GM12878 (cell line): ENCODE measurements at regions not wholly inside any gene's neighbourhood (a gene's known extent, or its start where the extent isn't known, plus 50 kb on each side); places are given as distances from the start of the nearest gene placed in this dataset.

Source experiments
- ATAC-seq: fragments of 200-7000 bp; cut with Tn5 transposase; 3 replicates; pipeline ENCODE4 v1.9.1; 2020; ENCODE audit warnings: mild to moderate bottlenecking, moderate library complexity
- BruUV-seq: library from RNA; stranded (reverse); fragments of 400-500 nt; replicated peaks from 2 replicates; lab custom pipeline; 2021; lab: Mats Ljungman, UMichigan
- CTCF ChIA-PET: fragments of 300-600 bp; sonication (Branson Sonifier 250); formaldehyde crosslinking; extraction: SDS; loops from one replicate; lab custom pipeline; 2021; ENCODE audit warnings: inconsistent platforms; lab: Yijun Ruan, JAX
- POLR2A ChIA-PET: fragments of 350-600 bp; formaldehyde crosslinking; extraction: SDS; loops from one replicate; lab custom pipeline; 2021; ENCODE audit warnings: inconsistent platforms; lab: Charles Lee
- RAD21 ChIA-PET: fragments of 300-600 bp; sonication (Branson Sonifier 250); formaldehyde crosslinking; loops from one replicate; lab custom pipeline; 2023; ENCODE audit warnings: antibody characterized with exemption; ENCODE audit not compliant: unreplicated experiment; lab: Charles Lee
- SMC1A ChIA-PET: fragments of 300-600 bp; sonication (Branson Sonifier 250); formaldehyde crosslinking; loops from one replicate; lab custom pipeline; 2023; ENCODE audit not compliant: unreplicated experiment, uncharacterized antibody; lab: Charles Lee
- DNase-seq: peaks from one replicate; pipeline ENCODE4 v3.0.0-alpha.2; 2011; ENCODE audit warnings: low read depth, low spot score
- FAIRE-seq: peaks from 3 replicates; lab custom pipeline; 2011; peaks lifted over from hg19 to GRCh38; lab: Jason Lieb, UNC
- H2AFZ ChIP-seq: 2 replicates; pipeline ENCODE4 v1.6.0; 2011; ENCODE audit warnings: low read depth, low read length, control low read depth; ENCODE audit not compliant: control insufficient read depth
- H3K27ac ChIP-seq: 2 replicates; pipeline ENCODE4 v1.5.1; 2011; ENCODE audit warnings: control low read depth; ENCODE audit not compliant: control insufficient read depth, insufficient read depth
- H3K27me3 ChIP-seq, 2 experiments: replicated peaks in 1 of 2; 2 replicates each; pipeline versions ENCODE4 v1.6.0 to v1.6.1; 2011; ENCODE audit warnings: low read length in 1 of 2; ENCODE audit not compliant: control insufficient read depth in 2 of 2, insufficient read depth in 2 of 2
- H3K36me3 ChIP-seq, 2 experiments: 2 replicates each; pipeline ENCODE4 v1.5.1; 2011; ENCODE audit warnings: low read length in 1 of 2; ENCODE audit not compliant: control insufficient read depth in 2 of 2, insufficient read depth in 2 of 2
- H3K4me1 ChIP-seq: 2 replicates; pipeline ENCODE4 v1.6.1; 2011; ENCODE audit warnings: mild to moderate bottlenecking, low read length, moderate library complexity, mixed read lengths; ENCODE audit not compliant: control insufficient read depth, insufficient read depth
- H3K4me2 ChIP-seq: 2 replicates; pipeline ENCODE4 v1.6.0; 2011; ENCODE audit warnings: control low read depth; ENCODE audit not compliant: control insufficient read depth, insufficient read depth
- H3K4me3 ChIP-seq: fragments of 200-600 bp; sonication (generic); 2 replicates; pipeline ENCODE4 v1.5.1; 2016
- H3K79me2 ChIP-seq: 2 replicates; pipeline ENCODE4 v1.6.0; 2011; ENCODE audit warnings: low read length; ENCODE audit not compliant: control insufficient read depth, insufficient read depth
- H3K9ac ChIP-seq: 2 replicates; pipeline ENCODE4 v1.8.0; 2011; ENCODE audit warnings: low read length, control low read depth, mixed read lengths; ENCODE audit not compliant: control insufficient read depth, insufficient read depth
- H3K9me3 ChIP-seq: replicated peaks from 3 replicates; pipeline ENCODE4 v1.5.1; 2011; ENCODE audit warnings: mild to moderate bottlenecking, low read length; ENCODE audit not compliant: control insufficient read depth, insufficient read depth
- H4K20me1 ChIP-seq: 2 replicates; pipeline ENCODE4 v1.6.0; 2011; ENCODE audit not compliant: control insufficient read depth, insufficient read depth
- EGR1 ChIP-seq, 2 experiments: IDR thresholded peaks; 1 replicate in 1 of 2; 2 replicates in 1 of 2; pipeline ENCODE4 v1.6.1; 2011 to 2012; ENCODE audit warnings: low read depth in 2 of 2, low read length in 2 of 2, borderline replicate concordance in 1 of 2, mild to moderate bottlenecking in 1 of 2, moderate library complexity in 1 of 2
- EP300 ChIP-seq, 2 experiments: fragments of 150-350 bp in 1 of 2; IDR thresholded peaks; 2 replicates each; pipeline ENCODE4 v1.6.1; 2011 to 2012; ENCODE audit warnings: low read depth in 2 of 2, low read length in 2 of 2, borderline replicate concordance in 1 of 2, improper control_type of control experiment in 1 of 2, inconsistent platforms in 1 of 2; ENCODE audit not compliant: control insufficient read depth in 1 of 2
- IKZF2 ChIP-seq, 2 experiments: fragments of 450-650 bp; IDR thresholded peaks; 2 replicates each; pipeline ENCODE4 v1.6.1; 2017; ENCODE audit warnings: mild to moderate bottlenecking in 2 of 2, moderate library complexity in 2 of 2
- JUNB ChIP-seq: IDR thresholded peaks from 2 replicates; pipeline ENCODE4 v1.6.1; 2016; ENCODE audit warnings: antibody characterized with exemption, mild to moderate bottlenecking
- MEF2A ChIP-seq: IDR thresholded peaks from 2 replicates; pipeline ENCODE4 v1.6.1; 2011; ENCODE audit warnings: low read depth, mild to moderate bottlenecking, low read length, moderate library complexity; ENCODE audit not compliant: insufficient read depth
- NFIC ChIP-seq: IDR thresholded peaks from 2 replicates; pipeline ENCODE4 v1.6.1; 2012; ENCODE audit warnings: low read depth, mild to moderate bottlenecking, inconsistent platforms, low read length, moderate library complexity
- NR2C1 ChIP-seq: fragments of 450-650 bp; IDR thresholded peaks from 2 replicates; pipeline ENCODE4 v1.6.1; 2017; ENCODE audit warnings: antibody characterized with exemption, mild to moderate bottlenecking, moderate library complexity
- PAX5 ChIP-seq: IDR thresholded peaks from 2 replicates; pipeline ENCODE4 v1.6.1; 2011; ENCODE audit warnings: low read depth, low read length, borderline replicate concordance
- RFX5 ChIP-seq: IDR thresholded peaks from 2 replicates; pipeline ENCODE4 v1.6.1; 2011; ENCODE audit warnings: low read depth, low read length, improper control_type of control experiment
- SMAD5 ChIP-seq: IDR thresholded peaks from 2 replicates; pipeline ENCODE4 v1.6.1; 2016; ENCODE audit warnings: antibody characterized with exemption, low read depth
- STAT1 ChIP-seq: fragments of 450-650 bp; conservative IDR thresholded peaks from 2 replicates; pipeline ENCODE4 v1.6.1; 2014; ENCODE audit warnings: antibody characterized with exemption, mild to moderate bottlenecking
- USF1 ChIP-seq: IDR thresholded peaks from 2 replicates; pipeline ENCODE4 v1.6.1; 2011; ENCODE audit warnings: borderline replicate concordance, low read depth, mild to moderate bottlenecking, moderate library complexity, mixed read lengths, low read length; ENCODE audit not compliant: insufficient read depth; ENCODE audit errors: extremely low read length
- ZZZ3 ChIP-seq: IDR thresholded peaks from 2 replicates; pipeline ENCODE4 v1.6.1; 2011; ENCODE audit warnings: low read depth; ENCODE audit not compliant: control insufficient read depth, insufficient read length
- WGBS: methylation state at CpG from one replicate; pipeline ENCODE4 v1.1.6; 2016; ENCODE audit warnings: low lambda C conversion rate; ENCODE audit not compliant: insufficient replicate concordance, insufficient coverage; ENCODE audit errors: missing lambda C conversion rate; 5-methylcytosine and 5-hydroxymethylcytosine counted together
- in situ Hi-C: fragments of 300-500 bp; cut with MboI; formaldehyde crosslinking; loops from 9 replicates; pipeline ENCODE4 v1.14.3; 2018; ENCODE audit warnings: mixed read lengths
- intact Hi-C: fragments of 100-400 bp; cut with micrococcal nuclease; formaldehyde crosslinking; loops from one replicate; pipeline ENCODE4 v1.14.2; 2022; ENCODE audit not compliant: unreplicated experiment
- TF ChIP-seq, protein P1 (sequence below): IDR thresholded peaks from 2 replicates; pipeline ENCODE4 v1.6.1; 2011; ENCODE audit warnings: borderline replicate concordance, low read depth, mild to moderate bottlenecking, moderate library complexity, low read length; ENCODE audit not compliant: insufficient read depth, poor library complexity, severe bottlenecking

DNA sequence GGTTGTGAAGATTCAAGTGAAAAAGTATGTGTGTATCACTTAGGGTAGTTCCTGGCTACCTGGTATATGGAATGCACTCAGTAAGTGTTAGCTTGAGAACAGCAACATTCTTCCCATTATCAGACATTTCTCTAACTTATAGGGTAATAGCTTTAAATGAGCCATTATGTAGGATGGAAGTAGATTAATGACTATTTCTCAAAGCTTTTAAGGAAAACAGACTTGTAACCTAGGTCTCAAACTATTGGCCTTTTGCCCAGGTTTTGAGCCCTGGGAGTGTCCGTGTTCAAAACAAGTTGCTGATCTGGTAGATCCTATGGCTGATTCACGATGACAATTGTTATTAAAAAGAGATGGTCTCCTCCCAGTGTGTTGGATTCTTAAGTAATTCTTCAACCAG is 129.1 kb upstream of the UMPS start:
- in situ Hi-C loops: no loop called here
- no TSS peak for BruUV-seq
- no peaks in the 10 kb centered on the region; the same call in 1 of the 2 replicates for H4K20me1 ChIP-seq
- ChIA-PET CTCF (interaction anchor here (0.9 to 2.4 kb wide), 5 partner anchors 11 to 88 kb away, joined by 3 to 15 read pairs (median 5); no protein-coding TSS in a partner anchor), RAD21 (interaction anchor here (0.8 to 2.1 kb wide), 6 partner anchors 17 to 88 kb away, joined by 3 to 8 read pairs (median 4); no protein-coding TSS in a partner anchor), POLR2A (interaction anchor here (1.1 to 1.2 kb wide), 2 partner anchors 9 to 17 kb away, joined by 3 to 4 read pairs; no protein-coding TSS in a partner anchor), SMC1A (interaction anchor here (0.7 to 6.8 kb wide), 8 partner anchors 10 to 87 kb away, joined by 3 to 80 read pairs (median 4); no protein-coding TSS in a partner anchor)
- intact Hi-C loops: no loop called here
- H3K4me1 ChIP-seq: no peaks in the 10 kb centered on the region
- TF ChIP-seq ZZZ3: no peak
- TF ChIP-seq, protein P1, sequence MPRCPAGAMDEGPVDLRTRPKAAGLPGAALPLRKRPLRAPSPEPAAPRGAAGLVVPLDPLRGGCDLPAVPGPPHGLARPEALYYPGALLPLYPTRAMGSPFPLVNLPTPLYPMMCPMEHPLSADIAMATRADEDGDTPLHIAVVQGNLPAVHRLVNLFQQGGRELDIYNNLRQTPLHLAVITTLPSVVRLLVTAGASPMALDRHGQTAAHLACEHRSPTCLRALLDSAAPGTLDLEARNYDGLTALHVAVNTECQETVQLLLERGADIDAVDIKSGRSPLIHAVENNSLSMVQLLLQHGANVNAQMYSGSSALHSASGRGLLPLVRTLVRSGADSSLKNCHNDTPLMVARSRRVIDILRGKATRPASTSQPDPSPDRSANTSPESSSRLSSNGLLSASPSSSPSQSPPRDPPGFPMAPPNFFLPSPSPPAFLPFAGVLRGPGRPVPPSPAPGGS: no peak
- H2AFZ ChIP-seq: no peak overlapping the region
- H3K27me3 ChIP-seq: no peaks in the 10 kb centered on the region
- FAIRE-seq (no peak), DNase-seq (no peak), ATAC-seq (no peak)
- H3K4me3 ChIP-seq: no peak overlapping the region
- no peaks in the 10 kb centered on the region for H3K79me2 ChIP-seq
- no peak overlapping the region for H3K9ac ChIP-seq
- no peak overlapping the region for H3K27ac ChIP-seq
- 57% methylated on average over 2 of the region's 2 CpGs for WGBS
- H3K36me3 ChIP-seq: no peaks in the 10 kb centered on the region
- H3K4me2 ChIP-seq: no peak overlapping the region
- no peaks in the 10 kb centered on the region for H3K9me3 ChIP-seq

- no peak overlapping the region for H3K9ac ChIP-seq
- no peak overlapping the region for H3K4me2 ChIP-seq
- ChIA-PET SMC1A (interaction anchor here (1.2 to 6.8 kb wide), 3 partner anchors 13 to 41 kb away, joined by 3 to 80 read pairs (median 3); no protein-coding TSS in a partner anchor), CTCF (interaction anchor here (0.6 to 2.0 kb wide), 3 partner anchors 22 to 85 kb away, joined by 3 to 5 read pairs (median 4); no protein-coding TSS in a partner anchor), RAD21 (no interaction called here), POLR2A (interaction anchor here (0.5 to 1.1 kb wide), 2 partner anchors 16 to 36 kb away, joined by 3 to 4 read pairs; no protein-coding TSS in a partner anchor)
- no peaks in the 10 kb centered on the region for H3K79me2 ChIP-seq
- intact Hi-C loops: no loop called here
- no peak for DNase-seq
- WGBS: 41% methylated on average over 5 of the region's 5 CpGs
- no peak overlapping the region for H3K4me3 ChIP-seq
- H2AFZ ChIP-seq: no peak overlapping the region
- H3K36me3 ChIP-seq: no peaks in the 10 kb centered on the region
- H3K4me1 ChIP-seq: no peaks in the 10 kb centered on the region
- H4K20me1 ChIP-seq: no peaks in the 10 kb centered on the region; the same call in 1 of the 2 replicates
- H3K9me3 ChIP-seq: no peaks in the 10 kb centered on the region
- H3K27me3 ChIP-seq: no peaks in the 10 kb centered on the region
- no peak for ATAC-seq
- FAIRE-seq: no peak
- no peak overlapping the region for H3K27ac ChIP-seq
- no TSS peak for BruUV-seq
- in situ Hi-C loops: no loop called here
- TF ChIP-seq EP300 (IDR thresholded peaks at IDR 0.05; ENCODE audit: borderline replicate concordance in 1 of 2, control insufficient read depth in 1 of 2, low read depth in 2 of 2, low read length in 2 of 2) (no peak), NR2C1 (no peak), IKZF2 (IDR thresholded peaks at IDR 0.05) (no peak), PAX5 (no peak), STAT1 (no peak), EGR1 (IDR thresholded peaks at IDR 0.05; ENCODE audit: borderline replicate concordance in 1 of 2, low read depth in 2 of 2, low read length in 2 of 2) (no peak), NFIC (no peak), RFX5 (no peak), JUNB (no peak), SMAD5 (no peak), MEF2A (no peak), USF1 (no peak)
Measured at GRCh38 chr3:124602980-124603627, 127.1 kb upstream of the UMPS start.
